KMS-11 (cell line): ENCODE measurements at regions not wholly inside any gene's neighbourhood (a gene's known extent, or its start where the extent isn't known, plus 50 kb on each side); places are given as distances from the start of the nearest gene placed in this dataset.

ENCODE experiments used
- H2AFZ ChIP-seq: fragments of 200-600 bp; sonication (generic); 2 replicates; pipeline ENCODE4 v1.6.1; 2016; ENCODE audit warnings: antibody characterized with exemption, mixed run types, low read depth
- H3K27ac ChIP-seq: fragments of 200-600 bp; sonication (generic); 2 replicates; pipeline ENCODE4 v1.6.1; 2016; ENCODE audit warnings: mild to moderate bottlenecking, mixed run types
- H3K27me3 ChIP-seq: fragments of 200-600 bp; sonication (generic); 2 replicates; pipeline ENCODE4 v1.6.1; 2017; ENCODE audit warnings: mild to moderate bottlenecking, low read depth, mixed run types, moderate library complexity; ENCODE audit not compliant: insufficient read depth
- H3K36me3 ChIP-seq: fragments of 200-600 bp; sonication (generic); 2 replicates; pipeline ENCODE4 v1.6.1; 2017; ENCODE audit warnings: mild to moderate bottlenecking, mixed run types; ENCODE audit not compliant: insufficient read depth
- H3K4me1 ChIP-seq: fragments of 200-600 bp; sonication (generic); 2 replicates; pipeline ENCODE4 v1.6.1; 2016; ENCODE audit warnings: mild to moderate bottlenecking, low read depth, mixed run types; ENCODE audit not compliant: poor library complexity, severe bottlenecking
- H3K4me2 ChIP-seq: fragments of 200-600 bp; sonication (generic); 2 replicates; pipeline ENCODE4 v1.7.0; 2016; ENCODE audit warnings: mild to moderate bottlenecking, mixed run types
- H3K4me3 ChIP-seq: fragments of 200-600 bp; sonication (generic); IDR thresholded peaks from 2 replicates; pipeline ENCODE4 v1.6.1; 2017; ENCODE audit warnings: low read depth, low read length, mixed read lengths; ENCODE audit not compliant: insufficient read depth
- H3K79me2 ChIP-seq: fragments of 200-600 bp; sonication (generic); 2 replicates; pipeline ENCODE4 v1.6.1; 2016; ENCODE audit warnings: low read depth, mixed run types; ENCODE audit not compliant: insufficient read depth
- H3K9ac ChIP-seq: fragments of 200-600 bp; sonication (generic); 2 replicates; pipeline ENCODE4 v1.6.1; 2016; ENCODE audit warnings: mild to moderate bottlenecking, mixed run types
- H4K20me1 ChIP-seq: fragments of 200-600 bp; sonication (generic); 2 replicates; pipeline ENCODE4 v1.6.1; 2016; ENCODE audit warnings: mild to moderate bottlenecking, mixed run types; ENCODE audit not compliant: insufficient read depth
- CTCF ChIP-seq: fragments of 200-600 bp; sonication (generic); conservative IDR thresholded peaks from 2 replicates; pipeline ENCODE4 v1.6.1; 2017; ENCODE audit warnings: low read depth, mild to moderate bottlenecking, antibody characterized with exemption, low read length, moderate library complexity, mixed read lengths

GRCh38 chrX:36950495-36951253 is 57.5 kb upstream of the FAM47C start:
- Histone ChIP-seq H3K9ac (no peak overlapping the region), H4K20me1 (no peaks in the 10 kb centered on the region), H3K27me3 (no peaks in the 10 kb centered on the region)

GRCh38 chrX:36957425-36958328 is 50.5 kb upstream of the FAM47C start:
- no peaks in the 10 kb centered on the region for H3K79me2 ChIP-seq
- H3K9ac ChIP-seq = no peak overlapping the region
- H3K4me3 ChIP-seq = no peak overlapping the region
- no peaks in the 10 kb centered on the region for H3K4me1 ChIP-seq
- no peak overlapping the region for H2AFZ ChIP-seq
- no peaks in the 10 kb centered on the region for H3K27me3 ChIP-seq
- no peak overlapping the region for H3K4me2 ChIP-seq
- H4K20me1 ChIP-seq = no peaks in the 10 kb centered on the region
- H3K36me3 ChIP-seq = no peaks in the 10 kb centered on the region
- TF ChIP-seq CTCF = no peak
- H3K27ac ChIP-seq = no peak overlapping the region

More at GRCh38 chrX:36950495-36951253, 57.5 kb upstream of the FAM47C start:
- TF ChIP-seq CTCF = no peak
- Histone ChIP-seq H3K27ac (no peak overlapping the region), H3K4me2 (no peak overlapping the region), H3K4me1 (no peaks in the 10 kb centered on the region), H2AFZ (no peak overlapping the region), H3K4me3 (no peak overlapping the region), H3K36me3 (no peaks in the 10 kb centered on the region), H3K79me2 (no peaks in the 10 kb centered on the region)
